Ramos (cell line): ENCODE measurements at regions not wholly inside any gene's neighbourhood (a gene's known extent, or its start where the extent isn't known, plus 50 kb on each side); places are given as distances from the start of the nearest gene placed in this dataset.

Source experiments
- in situ Hi-C: fragments of 300-500 bp; cut with MboI; formaldehyde crosslinking; loops from one replicate; pipeline ENCODE4 v1.14.3; 2022; ENCODE audit warnings: low sequenced_read_pairs; ENCODE audit not compliant: unreplicated experiment

DNA sequence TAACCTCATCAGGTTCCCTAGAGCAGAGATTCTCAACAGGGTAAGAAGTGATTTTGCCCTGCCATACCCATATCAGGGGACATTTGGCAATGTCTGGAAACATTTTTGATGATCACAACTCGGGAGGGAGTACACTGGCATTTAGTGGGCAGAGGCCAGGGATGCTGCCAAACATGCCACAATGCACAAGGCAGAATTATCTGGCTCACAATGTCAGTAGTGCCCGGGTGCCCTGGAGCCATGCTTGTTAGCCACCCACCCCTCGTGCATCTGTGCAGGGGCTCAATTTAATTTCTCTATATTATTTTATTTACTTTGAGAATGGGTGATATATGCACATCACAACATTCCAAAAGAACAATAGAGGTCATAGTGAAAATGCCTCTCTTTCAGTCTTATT is 82.0 kb upstream of the DHX15 start:
- in situ Hi-C loops, result no loop called here

DNA sequence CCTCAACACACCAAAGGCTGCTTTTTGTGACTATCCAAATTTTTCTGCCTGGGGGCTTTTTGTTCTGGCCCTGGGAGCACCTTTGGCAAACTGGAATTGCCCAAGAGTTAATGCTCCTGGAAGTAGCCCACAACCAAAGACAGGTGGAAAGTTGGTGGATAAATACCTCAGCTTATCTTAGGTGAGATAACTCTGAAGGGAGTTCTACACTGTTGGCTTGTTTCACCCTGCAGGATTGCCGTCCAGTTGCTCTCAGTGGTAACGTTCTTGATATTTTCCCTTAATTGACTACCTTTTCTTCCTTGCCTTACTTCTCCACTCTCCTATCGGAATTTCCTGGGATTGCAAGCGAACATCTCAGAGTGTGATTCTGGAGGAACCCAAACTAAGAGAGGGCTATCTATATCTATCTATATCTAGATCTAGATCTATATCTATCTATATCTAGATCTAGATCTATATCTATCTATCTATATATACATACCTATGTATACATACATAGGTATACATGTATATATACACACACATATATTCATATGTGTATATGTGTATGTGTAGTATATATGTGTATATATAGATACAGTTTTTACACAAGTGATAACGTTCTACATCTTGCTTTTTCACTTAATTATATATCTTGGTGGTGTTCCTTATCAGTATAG is 82.6 kb upstream of the DHX15 start:
- in situ Hi-C loops, result no loop called here

- in situ Hi-C loops, result no loop called here
Measured at GRCh38 chr4:24668956-24669355, 84.6 kb upstream of the DHX15 start.

- in situ Hi-C loops, result no loop called here
Measured at GRCh38 chr4:24669751-24670150, 85.4 kb upstream of the DHX15 start.

DNA sequence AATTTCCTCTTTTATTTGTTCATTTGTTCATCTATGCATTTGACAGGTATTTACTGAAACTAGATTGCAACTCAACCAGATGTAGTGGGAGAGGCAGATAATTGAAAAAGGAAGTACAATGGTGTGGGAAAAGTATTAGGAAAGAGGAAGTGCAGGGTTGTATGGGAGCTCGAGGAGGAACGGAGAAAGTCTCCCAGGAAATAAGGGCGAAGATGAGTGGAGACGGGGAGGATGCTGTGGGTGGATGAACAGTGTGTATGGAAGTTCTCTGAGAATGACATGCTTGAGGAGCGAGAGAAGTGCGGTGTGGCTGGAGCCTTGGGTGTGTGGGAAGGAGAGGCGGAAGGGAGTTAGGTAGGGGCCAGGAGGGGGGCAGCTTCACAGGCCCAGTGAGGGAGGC is 87.5 kb upstream of the DHX15 start:
- in situ Hi-C loops, result no loop called here

DNA sequence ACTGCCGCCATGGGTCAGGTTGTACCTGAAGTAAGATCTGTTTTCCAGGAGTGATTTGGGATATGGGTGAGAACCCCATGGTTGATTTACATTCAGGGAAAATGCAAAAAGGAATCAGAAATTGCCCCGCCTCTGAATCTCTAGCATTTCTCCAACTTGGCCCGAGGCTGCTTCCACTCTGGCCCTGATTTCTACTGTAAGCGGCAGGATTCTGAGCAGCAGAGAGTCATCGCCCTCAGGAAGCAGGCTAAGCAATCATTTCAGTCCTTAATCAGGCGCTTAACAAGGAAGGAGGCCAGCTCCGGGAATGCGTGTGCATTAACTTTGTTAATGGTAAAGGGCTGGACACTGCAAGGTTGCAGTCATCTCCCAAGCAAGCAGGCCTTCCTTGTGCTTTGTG is 88.5 kb upstream of the DHX15 start:
- in situ Hi-C loops, result no loop called here

DNA sequence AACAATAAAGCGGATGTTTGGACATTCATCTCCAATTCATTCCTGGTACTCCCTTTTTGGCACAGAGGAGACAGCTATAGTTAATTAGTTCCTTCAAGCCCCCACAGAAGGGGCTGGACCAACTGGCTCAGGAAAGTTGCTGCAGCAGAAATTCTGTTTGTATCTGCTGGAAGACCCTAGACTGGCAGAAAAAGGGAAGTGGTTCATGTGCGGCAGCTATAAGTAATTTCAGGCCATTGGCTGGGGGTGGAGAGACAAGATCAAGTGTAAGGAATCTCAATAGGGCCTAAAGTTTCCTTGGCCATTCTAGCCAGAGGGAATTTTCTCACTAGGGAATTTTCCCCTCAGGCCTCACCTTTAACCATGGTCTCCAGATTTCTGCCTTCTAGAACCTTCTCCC is 89.9 kb upstream of the DHX15 start:
- in situ Hi-C loops, result no loop called here

DNA sequence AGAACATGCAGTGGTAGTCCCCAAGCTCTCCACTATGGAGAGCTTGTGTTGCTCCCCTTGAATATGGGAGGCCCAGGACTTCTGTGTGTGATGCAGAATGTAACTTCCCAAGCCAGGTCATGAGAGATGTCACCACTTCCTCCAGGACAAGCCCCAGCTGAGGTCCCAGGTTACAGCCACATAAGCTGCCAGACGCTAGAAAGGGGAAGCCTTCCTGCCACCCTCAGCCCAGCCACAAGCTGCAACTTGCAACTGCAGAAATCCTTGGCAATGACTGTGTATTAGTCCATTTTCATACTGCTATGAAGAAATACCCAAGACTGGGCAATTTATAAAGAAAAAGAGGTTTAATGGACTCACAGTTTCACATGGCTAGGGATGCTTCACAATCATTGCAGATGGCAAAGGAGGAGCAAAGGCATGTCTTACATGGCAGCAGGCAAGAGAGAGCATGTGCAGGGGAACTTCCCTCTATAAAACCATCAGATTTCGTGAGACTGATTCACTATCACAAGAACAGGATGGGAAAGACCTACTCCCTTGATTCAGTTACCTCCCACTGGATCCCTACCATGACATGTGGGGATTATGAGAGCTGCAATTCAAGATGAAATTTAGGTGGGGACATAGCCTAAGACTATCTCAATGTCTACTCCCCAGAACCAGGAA is 91.5 kb upstream of the DHX15 start:
- in situ Hi-C loops, result no loop called here

DNA sequence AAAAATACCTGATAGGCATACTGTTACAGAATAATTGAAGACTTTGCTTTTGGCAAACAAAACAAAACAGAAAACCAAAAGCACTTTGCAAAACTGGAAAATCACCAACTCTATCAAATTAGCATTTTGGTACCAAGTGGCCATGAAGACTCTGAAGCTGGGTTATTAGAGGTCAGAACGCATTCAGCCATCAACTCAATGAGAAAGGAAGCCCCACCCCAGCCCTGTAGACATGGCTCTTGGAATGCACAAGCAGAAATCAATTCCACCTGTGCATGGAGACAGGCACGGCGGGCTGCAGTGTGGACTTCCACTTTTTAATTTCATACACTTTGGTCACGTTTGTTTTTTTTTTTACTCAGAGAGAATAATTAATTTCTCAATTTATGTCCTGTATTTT is 93.6 kb upstream of the DHX15 start:
- in situ Hi-C loops, result no loop called here

GRCh38 chr4:24680746-24681448 is 96.5 kb upstream of the DHX15 start:
- in situ Hi-C loops, result loop anchor here (10.0 kb wide), 1 partner anchor 196 kb away; no protein-coding TSS in a partner anchor

- in situ Hi-C loops, result loop anchor here (10.0 kb wide), 1 partner anchor 198 kb away; no protein-coding TSS in a partner anchor
Measured at GRCh38 chr4:24683116-24683515, 98.8 kb upstream of the DHX15 start.

- in situ Hi-C loops, result loop anchor here (10.0 kb wide), 1 partner anchor 202 kb away; no protein-coding TSS in a partner anchor
Measured at GRCh38 chr4:24686866-24687692, 102.7 kb upstream of the DHX15 start.

- in situ Hi-C loops, result loop anchor here (10.0 kb wide), 1 partner anchor 204 kb away; no protein-coding TSS in a partner anchor
Measured at GRCh38 chr4:24688453-24688852, 104.1 kb upstream of the DHX15 start.

DNA sequence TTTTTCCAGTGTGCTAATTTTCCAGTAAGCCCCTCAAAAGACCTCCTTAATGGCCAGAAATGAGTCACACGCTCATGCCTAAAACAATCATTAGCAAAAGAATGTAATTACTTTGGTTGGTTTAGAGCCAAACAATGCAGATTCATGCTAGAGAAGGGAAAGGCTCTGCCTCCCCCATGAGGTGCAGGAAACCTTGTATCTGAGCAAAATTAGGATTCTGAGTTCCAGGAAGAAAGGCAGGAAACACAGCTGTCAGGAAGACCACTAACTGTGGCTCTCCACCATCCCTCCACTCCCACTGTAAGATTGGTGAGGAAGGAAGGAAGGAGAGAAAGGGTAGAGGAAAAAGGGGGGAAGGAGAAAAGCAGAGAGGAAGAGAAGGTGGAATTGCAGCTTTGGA is 104.9 kb upstream of the DHX15 start:
- in situ Hi-C loops, result loop anchor here (10.0 kb wide), 1 partner anchor 204 kb away; no protein-coding TSS in a partner anchor

DNA sequence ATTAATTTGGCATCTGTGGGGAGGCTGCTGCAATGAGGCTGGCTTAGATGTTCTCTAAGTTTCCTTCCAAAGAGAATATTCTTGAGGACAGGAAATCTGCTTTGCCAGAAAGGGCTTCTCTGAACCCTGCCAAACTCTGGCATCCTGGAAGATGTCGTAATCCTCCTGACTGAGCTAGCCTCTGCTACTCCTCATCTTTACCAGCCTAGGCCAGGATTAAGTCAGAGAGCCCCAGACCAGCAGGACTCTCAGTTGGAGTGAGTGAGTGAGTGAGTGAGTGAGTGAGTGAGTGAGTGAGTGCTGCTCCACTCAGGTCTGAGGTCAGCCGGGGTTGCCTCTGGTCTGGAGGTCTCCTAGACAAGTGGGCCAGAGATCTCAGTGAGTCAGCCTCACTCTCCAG is 104.9 kb upstream of the SOD3 start:
- in situ Hi-C loops, result no loop called here

- in situ Hi-C loops, result no loop called here
Measured at GRCh38 chr4:24693636-24694035, 101.7 kb upstream of the SOD3 start.

DNA sequence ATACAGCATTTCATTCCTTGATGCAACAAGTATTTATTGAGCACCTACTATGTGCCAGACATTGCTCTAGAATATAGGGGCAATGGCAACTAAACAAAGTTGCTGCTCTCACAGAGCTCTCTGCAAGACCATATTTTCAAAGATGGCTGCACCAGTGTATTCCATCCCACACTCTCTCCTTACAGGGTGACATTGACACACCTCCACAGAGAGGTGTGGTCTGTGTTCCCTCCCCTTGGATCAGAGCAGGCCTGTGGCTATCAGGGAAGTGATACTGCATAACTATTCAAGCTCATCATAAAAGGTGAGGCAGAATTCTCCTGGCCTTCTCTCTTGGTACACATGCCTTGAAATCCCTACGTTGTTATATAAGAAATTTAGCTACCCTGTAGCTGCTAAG is 95.3 kb upstream of the SOD3 start:
- in situ Hi-C loops, result no loop called here

GRCh38 chr4:24701683-24702082 is 93.7 kb upstream of the SOD3 start:
- in situ Hi-C loops, result no loop called here

GRCh38 chr4:24702281-24702680 is 93.1 kb upstream of the SOD3 start:
- in situ Hi-C loops, result no loop called here

- in situ Hi-C loops, result no loop called here
Measured at GRCh38 chr4:24703298-24703697, 92.1 kb upstream of the SOD3 start.
